Thyroid gland (tissue), 4 donors: ENCODE measurements at regions not wholly inside any gene's neighbourhood (a gene's known extent, or its start where the extent isn't known, plus 50 kb on each side); places are given as distances from the start of the nearest gene placed in this dataset.
"Not testable (repeated sequence)": the region's sequence is repeated elsewhere in the genome, so short reads cannot be mapped to it uniquely, and the experiment has no call there.

ENCODE experiments used
- DNase-seq, 2 donors: peaks; one replicate each; pipeline ENCODE4 v3.0.0-alpha.2; 2019
- H3K27ac ChIP-seq, 3 donors: fragments of 200-600 bp; sonication (generic); 1 replicate in 2 of 3; 2 replicates in 1 of 3; pipeline ENCODE4 v1.5.1; 2016 to 2019; ENCODE audit warnings: mild to moderate bottlenecking in 1 of 3, moderate library complexity in 1 of 3
- H3K27me3 ChIP-seq: fragments of 200-600 bp; sonication (generic); one replicate; pipeline ENCODE4 v1.5.1; 2019
- H3K36me3 ChIP-seq, 2 donors: fragments of 200-600 bp; sonication (generic); one replicate each; pipeline ENCODE4 v1.5.1; 2016 to 2019
- H3K4me1 ChIP-seq, 2 donors: fragments of 200-600 bp; sonication (generic); one replicate each; pipeline ENCODE4 v1.5.1; 2017 to 2019
- H3K4me3 ChIP-seq, 3 donors: fragments of 200-600 bp; sonication (generic); replicated peaks in 1 of 3; 1 replicate in 2 of 3; 2 replicates in 1 of 3; pipeline ENCODE4 v1.5.1; 2016; ENCODE audit warnings: mild to moderate bottlenecking in 1 of 3
- H3K9me3 ChIP-seq: fragments of 200-600 bp; sonication (generic); one replicate; pipeline ENCODE4 v1.5.1; 2017
- CTCF ChIP-seq, 6 experiments: fragments of 200-600 bp in 3 of 6; fragments of 450-650 bp in 3 of 6; sonication (generic) in 3 of 6; IDR thresholded peaks; one replicate each; pipeline ENCODE4 v1.5.1; 2016 to 2019; ENCODE audit warnings: antibody characterized with exemption in 6 of 6, mild to moderate bottlenecking in 2 of 6, inconsistent platforms in 1 of 6, moderate library complexity in 1 of 6
- POLR2A ChIP-seq, 2 donors: fragments of 450-650 bp; IDR thresholded peaks; one replicate each; pipeline ENCODE4 v1.6.1; 2017; ENCODE audit warnings: antibody characterized with exemption in 2 of 2, mild to moderate bottlenecking in 2 of 2, moderate library complexity in 1 of 2
- WGBS, 2 donors: methylation state at CpG; one replicate each; pipeline ENCODE4 v1.1.5; 2017; 5-methylcytosine and 5-hydroxymethylcytosine counted together
- intact Hi-C: fragments of 100-400 bp; cut with DNase I; formaldehyde crosslinking; loops from one replicate; pipeline ENCODE4 v1.15.1; 2023

GRCh38 chr12:41656454-41656853, 468.3 kb downstream of the PDZRN4 start:
- WGBS, 2 donors = 94 to 95% methylated on average over 1 of the region's 1 CpG
- Histone ChIP-seq H3K27me3 (no peaks in the 10 kb centered on the region), H3K4me1 (no peaks in the 10 kb centered on the region), H3K4me3 (no peak overlapping the region), H3K36me3 (no peaks in the 10 kb centered on the region), H3K9me3 (no peaks in the 10 kb centered on the region), H3K27ac (no peak overlapping the region)
- no peak for DNase-seq
- intact Hi-C loops = no loop called here
- TF ChIP-seq CTCF (IDR thresholded peaks at IDR 0.05) = no peak
- TF ChIP-seq POLR2A (IDR thresholded peaks at IDR 0.05) = no peak

- 86 to 88% methylated on average over 7 of the region's 7 CpGs for WGBS, 2 donors
- no peak for DNase-seq
- H3K4me3 ChIP-seq = no peak overlapping the region
- no peaks in the 10 kb centered on the region for H3K4me1 ChIP-seq
- TF ChIP-seq POLR2A (IDR thresholded peaks at IDR 0.05) (no peak), CTCF (IDR thresholded peaks at IDR 0.05) (no peak)
- H3K36me3 ChIP-seq = no peaks in the 10 kb centered on the region
- intact Hi-C loops = no loop called here
- no peaks in the 10 kb centered on the region for H3K9me3 ChIP-seq
- no peak overlapping the region for H3K27ac ChIP-seq
- no peaks in the 10 kb centered on the region for H3K27me3 ChIP-seq
Measured at GRCh38 chr12:41653386-41654326, 465.5 kb downstream of the PDZRN4 start.

- Histone ChIP-seq H3K4me1 (no peaks in the 10 kb centered on the region), H3K4me3 (no peak overlapping the region), H3K27ac (no peak overlapping the region), H3K27me3 (no peaks in the 10 kb centered on the region), H3K36me3 (no peaks in the 10 kb centered on the region), H3K9me3 (no peaks in the 10 kb centered on the region)
- no peak for DNase-seq
- WGBS, 2 donors = 76 to 78% methylated on average over 8 of the region's 8 CpGs
- no peak for TF ChIP-seq CTCF (IDR thresholded peaks at IDR 0.05)
- no peak for TF ChIP-seq POLR2A (IDR thresholded peaks at IDR 0.05)
- intact Hi-C loops = no loop called here
Measured at GRCh38 chr12:41652981-41653380, 464.9 kb downstream of the PDZRN4 start.

- Histone ChIP-seq H3K9me3 (no peaks in the 10 kb centered on the region), H3K27ac (no peak overlapping the region), H3K4me3 (no peak overlapping the region), H3K36me3 (no peaks in the 10 kb centered on the region), H3K4me1 (no peaks in the 10 kb centered on the region), H3K27me3 (no peaks in the 10 kb centered on the region)
- intact Hi-C loops = no loop called here
- WGBS, 2 donors = 81 to 87% methylated on average over 1 of the region's 1 CpG
- TF ChIP-seq POLR2A (IDR thresholded peaks at IDR 0.05) (no peak), CTCF (IDR thresholded peaks at IDR 0.05) (no peak)
- DNase-seq = no peak
Measured at GRCh38 chr12:41645624-41646023, 457.5 kb downstream of the PDZRN4 start.

GRCh38 chr12:41642808-41643207, 454.7 kb downstream of the PDZRN4 start:
- H3K4me1 ChIP-seq, H3K27ac ChIP-seq, H3K27me3 ChIP-seq, H3K36me3 ChIP-seq, intact Hi-C loops, H3K4me3 ChIP-seq, DNase-seq, H3K9me3 ChIP-seq: not testable (repeated sequence)
- 91 to 94% methylated on average over 10 to 11 of the region's 11 CpGs for WGBS, 2 donors
